Forelimb muscle (tissue), 1 donor: ENCODE measurements at regions not wholly inside any gene's neighbourhood (a gene's known extent, or its start where the extent isn't known, plus 50 kb on each side); places are given as distances from the start of the nearest gene placed in this dataset.
"Not testable (repeated sequence)": the region's sequence is repeated elsewhere in the genome, so short reads cannot be mapped to it uniquely, and the experiment has no call there.

Experiments
- DNase-seq: peaks from one replicate; pipeline ENCODE4 v3.0.0-alpha.2; 2013; ENCODE audit warnings: low read depth

DNA sequence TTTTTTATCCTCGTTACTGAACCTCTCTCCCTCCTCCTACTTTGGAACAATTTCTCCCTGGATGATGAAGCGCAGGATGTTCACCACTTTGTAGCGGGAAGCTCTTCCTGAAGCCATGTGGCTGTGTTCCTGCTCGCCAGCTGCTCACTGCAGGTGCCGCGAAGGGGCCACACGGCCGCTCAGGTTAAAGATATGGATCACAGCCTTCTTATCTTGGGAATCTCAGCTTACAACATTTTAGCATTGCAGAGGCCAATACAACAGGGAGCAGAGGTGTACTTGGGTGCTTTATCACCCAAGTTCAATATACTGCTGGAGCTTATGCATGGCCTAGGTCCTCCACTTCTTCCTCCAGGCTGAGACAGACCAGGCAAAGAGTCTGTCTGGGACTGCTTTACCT is 201.2 kb upstream of the G2E3 start:
- no peak for DNase-seq

DNA sequence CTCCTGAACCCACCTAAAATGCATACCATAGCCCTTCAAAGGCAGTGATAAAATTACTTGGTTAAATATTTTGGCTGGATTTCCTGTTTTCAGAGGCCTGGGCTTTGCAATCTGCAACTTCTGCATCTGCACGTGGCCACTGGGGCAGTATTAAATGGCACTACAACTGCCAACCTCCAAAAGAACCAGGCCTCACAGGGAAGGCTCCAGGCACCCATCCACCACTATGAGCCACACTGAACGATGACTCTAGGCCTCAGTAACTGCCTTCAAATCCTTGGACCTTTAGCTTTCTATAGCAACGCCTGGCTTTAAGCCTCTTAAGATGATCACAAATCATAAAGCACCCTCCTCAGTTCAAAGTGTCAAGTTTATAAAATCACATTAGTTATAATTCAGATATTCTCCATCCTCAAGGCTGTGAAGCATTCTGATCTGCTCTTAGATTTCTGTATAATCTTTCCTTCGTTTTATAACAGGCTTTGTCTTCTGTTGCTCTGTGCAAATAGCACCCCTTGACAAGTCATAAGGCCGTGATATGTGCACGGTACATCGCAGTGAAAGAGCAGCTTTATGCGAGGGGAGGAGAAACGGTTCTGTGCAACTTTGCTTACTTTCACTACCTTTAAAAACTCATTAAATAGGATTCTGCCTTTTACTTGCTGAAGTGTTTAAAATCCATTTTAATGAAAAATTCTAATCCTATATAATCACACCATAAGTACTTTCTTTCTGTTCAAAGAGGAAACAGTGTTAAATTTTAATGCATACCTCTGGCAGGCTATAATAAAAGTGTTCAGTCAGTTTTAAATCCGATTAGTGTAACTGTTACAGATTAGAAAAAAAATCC is 196.4 kb upstream of the G2E3 start:
- no peak for DNase-seq

DNA sequence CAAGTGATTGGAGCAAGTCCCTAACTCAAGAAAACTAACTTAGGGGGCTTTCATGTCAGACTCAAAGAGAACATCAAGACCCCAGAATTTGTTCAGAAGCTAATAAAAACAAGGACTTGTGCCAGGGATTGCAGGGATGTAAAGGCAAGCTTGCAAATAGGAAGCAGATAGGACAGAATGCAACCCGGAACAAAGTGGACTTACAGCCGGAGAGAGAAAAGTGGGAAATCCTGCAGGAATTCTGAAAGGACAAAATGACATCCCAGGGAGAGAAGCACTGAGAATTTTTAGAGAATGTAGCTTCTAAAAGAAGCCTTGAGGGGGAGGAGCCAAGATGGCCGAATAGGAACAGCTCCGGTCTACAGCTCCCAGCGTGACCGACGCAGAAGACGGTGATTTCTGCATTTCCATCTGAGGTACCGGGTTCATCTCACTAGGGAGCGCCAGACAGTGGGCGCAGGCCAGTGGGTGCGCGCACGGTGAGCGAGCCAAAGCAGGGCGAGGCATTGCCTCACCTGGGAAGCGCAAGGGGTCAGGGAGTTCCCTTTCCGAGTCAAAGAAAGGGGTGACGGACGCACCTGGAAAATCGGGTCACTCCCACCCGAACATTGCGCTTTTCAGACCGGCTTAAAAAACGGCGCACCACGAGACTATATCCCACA is 195.6 kb upstream of the G2E3 start:
- DNase-seq, result not testable (repeated sequence)

DNA sequence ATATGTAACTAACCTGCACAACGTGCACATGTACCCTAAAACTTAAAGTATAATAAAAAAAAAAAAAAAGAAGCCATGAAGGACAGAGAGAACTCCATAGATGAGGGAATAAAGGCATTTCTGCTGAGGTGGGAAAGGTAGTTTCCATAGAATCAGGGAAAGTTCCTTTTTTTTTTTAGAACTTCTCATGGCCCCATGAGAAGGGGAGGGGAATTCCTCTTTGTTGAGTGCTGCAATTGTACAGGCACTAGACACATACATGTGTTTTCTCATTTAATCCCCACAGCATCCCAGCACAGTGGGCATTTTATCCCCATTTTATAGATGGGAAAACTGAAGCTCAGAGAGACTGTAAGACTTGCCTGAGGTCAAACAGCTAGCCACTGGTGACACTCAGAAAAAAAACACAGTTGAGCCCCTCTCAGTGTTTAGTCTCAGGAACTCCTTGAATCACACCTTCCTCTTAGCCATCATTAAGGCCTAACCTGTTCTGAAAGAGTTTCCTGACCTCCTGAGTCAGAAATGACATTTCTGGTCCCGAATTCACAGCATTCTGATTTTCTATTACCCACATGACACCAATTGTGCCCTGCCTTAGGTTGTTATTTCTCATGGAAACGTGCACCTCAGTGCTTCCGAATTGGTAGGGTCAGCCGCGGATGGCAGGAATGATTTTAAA is 189.3 kb upstream of the G2E3 start:
- DNase-seq, result no peak

DNA sequence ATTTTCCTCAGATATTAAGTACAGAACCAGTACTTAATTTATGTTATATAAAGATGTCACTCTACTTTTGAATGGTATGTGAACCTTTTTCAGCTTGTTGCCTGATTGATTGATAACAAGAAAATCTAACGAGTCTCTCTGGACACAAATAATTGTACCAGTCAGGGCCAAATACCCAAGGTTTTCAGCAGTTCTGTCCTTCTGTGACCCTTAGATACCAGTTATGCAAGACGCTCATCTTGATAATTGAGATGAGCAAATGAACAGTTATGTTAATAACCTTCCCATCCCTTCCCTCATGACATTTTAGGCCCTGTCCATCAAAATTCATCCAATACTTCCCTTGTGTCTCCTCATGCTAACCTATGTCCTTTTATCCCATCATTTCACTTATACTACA is 185.9 kb upstream of the G2E3 start:
- DNase-seq, result no peak

DNA sequence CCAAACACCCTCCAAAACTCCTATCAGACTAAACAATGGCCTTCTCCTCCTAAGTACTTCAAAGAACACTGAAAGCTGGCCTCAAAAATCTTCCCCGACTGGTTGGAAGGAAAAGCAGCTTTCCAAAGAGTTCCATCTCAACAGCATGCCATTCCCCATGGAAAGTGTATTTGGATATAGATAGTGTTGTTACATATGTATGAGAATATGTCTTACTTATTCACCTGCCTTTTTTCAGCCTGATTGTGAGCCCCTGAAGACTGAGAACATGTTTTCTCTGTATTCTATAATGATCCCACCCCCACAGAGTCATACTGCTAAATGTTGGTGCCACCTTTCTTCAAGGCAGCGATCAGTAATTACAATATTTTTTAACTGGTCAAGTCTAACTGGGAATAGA is 185.4 kb upstream of the G2E3 start:
- DNase-seq, result no peak

DNA sequence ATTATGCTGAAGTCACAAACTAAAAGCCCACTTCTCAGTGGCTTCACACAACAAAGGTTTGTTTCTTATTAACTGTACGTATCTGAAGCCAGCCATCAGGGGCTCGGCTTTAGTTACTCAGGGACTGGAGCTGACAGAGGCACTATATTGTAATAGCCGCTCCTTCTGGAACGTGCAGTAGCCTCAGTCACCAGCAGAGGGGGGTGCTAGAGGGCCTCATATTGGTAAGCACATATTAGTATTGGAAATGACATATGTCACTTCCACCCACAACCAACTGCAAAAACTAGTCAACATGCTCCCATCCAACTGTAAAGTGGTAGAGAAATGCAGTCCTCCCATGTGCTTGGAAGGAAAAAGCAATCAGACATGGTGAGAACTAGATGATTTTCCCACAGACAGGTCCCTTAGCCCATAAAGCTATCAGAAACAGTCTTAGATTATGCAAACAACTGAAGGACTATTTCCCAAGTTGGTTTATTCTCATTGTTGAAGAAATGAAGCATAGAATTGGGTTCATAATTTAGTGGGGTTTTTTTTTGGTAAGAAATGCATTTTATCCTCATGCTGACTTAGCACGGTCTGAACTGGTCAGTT is 183.6 kb upstream of the G2E3 start:
- DNase-seq, result no peak

DNA sequence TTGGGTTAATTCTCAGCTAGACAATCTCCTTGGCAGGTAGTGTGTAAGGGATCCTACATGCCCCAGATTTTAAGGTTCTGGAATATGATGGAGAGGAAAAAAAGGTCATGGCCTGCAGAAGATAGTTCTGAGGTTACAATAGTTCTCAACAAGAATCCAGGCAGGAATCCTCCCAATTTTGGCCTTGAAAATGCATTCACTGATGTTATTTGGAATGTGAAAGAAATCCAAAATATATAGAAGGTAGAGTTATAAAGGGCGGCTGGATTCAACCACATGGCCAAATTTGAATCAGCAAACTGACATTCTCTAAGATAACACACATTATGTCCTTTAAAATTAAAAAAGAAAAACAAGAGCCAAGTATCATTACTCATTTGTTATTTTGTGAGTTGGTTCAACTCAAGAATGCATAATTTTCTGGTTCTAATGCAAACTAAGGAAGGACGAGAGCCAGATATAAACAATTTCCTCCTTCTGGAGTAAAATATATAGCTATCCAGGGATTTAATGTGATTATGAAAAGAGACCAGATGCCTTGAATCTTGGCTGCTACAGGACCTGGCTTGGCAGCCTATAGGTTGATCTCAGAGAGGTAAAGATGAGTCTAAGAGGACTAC is 177.0 kb upstream of the G2E3 start:
- no peak for DNase-seq

DNA sequence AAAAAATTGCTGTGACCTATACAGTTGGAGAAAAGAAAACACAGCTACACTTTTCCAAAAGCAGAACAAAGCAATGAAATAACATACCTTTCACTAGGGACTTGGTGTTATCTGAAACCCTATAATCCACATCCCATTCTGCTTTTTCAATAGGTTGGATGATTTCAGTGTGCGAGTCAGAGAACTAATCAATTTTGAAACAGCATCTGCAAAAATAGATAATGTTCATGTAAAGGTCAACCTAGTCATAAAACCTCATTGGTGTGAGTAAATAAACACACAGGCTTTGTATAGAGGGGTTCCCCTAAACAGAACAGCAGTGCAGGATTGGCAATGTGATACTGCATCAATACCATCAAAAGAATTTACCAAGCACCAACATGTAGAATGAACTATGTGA is 173.0 kb upstream of the G2E3 start:
- DNase-seq, result no peak

DNA sequence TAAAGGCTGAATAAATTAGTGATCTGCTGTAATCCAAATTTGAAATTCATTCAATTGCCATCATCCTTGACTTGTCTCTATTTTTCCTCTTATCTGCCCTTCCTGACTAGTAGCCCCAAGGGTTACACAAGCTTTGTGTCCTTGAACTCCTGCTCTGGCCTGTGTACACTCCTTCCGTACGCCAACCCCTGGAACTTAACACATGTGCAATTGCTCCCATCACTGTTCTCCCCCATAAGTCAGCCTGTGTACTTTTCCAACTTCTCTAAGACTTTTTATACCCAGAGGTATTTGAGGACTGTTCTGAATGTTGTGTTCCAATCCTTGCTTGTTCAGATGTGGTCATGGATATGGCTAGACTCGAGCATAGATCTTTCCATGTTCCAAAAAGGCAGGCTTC is 171.1 kb upstream of the G2E3 start:
- DNase-seq, result no peak

DNA sequence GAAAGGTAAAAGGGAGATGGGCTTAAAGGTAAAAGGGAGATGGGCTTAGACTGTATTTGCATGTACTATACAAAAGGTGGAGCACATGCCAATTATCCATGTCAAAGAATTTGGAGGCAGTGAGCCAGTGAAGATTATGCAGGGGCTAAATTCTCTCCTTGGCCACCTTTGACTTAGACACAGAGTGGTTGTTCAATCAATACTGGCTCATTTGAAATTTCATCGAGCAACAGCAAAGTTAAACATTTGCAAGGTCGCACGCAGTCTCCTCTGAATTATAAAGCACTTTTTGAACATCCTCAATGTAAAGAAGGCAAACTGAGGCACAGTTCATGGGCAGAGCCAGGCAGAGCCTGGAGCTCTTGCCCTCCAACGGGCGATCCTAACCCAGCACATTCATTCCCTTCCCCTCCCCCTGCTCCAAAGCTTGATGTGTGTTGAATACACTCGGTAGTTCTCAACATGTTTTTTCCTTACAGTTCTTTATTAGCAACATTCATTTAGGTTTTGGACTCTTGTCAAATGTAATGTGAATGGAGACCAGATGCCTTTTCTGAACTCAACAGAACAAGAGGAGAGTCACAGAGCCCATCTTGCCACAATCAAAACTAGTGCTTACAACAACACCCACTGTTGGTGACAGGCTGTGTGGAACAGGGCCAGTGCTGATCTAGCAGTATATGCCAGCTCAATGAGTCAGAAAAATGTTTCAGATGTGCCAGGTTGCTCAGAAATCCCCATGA is 169.7 kb upstream of the G2E3 start:
- DNase-seq, result no peak

DNA sequence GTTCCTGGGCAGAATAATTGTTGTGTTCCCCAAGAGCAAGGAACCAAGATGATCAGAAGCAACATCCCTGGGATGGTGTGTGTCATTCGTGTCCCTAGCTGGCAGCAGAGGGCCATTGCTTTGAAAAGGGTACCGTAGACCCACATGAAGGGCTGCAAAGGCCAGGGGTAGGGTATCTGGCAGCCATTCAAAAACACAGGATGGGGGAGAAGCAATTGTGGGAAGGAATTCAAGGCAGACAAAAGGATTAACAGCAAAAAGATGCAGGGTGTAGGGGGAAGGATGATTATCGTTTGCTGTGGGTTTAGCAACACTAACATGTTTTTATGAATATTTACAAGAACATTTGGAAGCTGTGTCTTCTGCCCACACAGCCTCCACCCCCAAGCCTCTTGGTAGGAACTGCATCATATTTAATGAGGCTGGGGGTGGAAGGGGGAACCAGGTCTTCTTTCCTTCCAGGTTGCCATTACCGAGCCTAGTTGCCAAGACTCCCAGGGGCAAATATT is 169.0 kb upstream of the G2E3 start:
- DNase-seq, result no peak

DNA sequence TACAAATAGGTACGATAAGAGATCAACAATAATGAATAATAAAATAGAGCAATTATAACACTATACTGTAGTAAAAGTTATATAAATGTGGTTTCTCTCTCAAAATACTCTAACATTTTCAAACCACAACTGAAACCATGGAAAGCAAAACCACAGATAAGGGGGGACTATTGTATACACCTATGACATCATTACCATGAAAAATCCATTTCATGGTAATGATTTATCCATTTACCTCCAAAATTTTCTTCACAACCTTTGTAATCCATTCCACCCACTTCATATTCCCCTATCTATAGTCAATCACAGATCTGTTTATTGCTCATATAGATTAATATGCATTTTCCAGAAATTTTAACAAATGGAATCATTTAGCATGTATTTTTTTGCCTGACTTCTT is 163.9 kb upstream of the G2E3 start:
- no peak for DNase-seq

DNA sequence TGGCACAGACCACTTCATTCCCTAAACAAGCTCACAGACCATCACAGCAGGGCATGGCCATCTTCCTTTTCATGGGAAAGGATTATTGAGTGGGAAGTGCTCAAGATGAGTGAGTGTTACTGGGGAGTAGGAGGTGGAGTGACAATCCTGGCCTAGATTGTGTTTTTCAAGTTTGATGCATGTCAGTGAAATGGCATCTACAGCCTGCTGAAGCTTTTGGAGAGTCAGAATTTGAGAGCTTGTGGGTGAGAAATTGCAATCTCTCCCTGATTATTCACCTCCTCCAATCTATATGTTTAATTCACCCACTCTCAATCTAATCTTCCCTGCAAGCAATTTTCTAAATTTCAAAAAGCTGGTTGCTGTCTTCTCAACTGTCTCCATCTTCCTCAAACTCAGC is 156.1 kb upstream of the G2E3 start:
- no peak for DNase-seq

DNA sequence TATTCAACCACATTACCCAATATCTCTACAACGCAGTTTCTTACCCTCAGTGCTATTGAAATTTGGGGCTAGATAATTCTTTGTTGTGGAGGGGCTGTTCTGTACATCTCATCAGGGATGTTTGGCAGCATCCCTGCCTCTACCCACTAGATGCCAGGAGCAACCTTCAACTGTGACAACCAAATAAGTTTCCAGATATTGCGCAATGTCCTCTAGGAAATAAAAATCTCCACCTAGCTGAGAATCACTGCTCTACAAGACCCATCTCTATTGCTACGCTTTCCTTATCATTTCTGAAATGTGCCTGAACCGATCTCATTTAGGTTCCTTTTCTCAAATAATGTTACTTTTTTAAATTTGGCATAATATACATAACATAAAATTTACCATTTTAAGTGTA is 155.2 kb upstream of the G2E3 start:
- DNase-seq, result no peak

DNA sequence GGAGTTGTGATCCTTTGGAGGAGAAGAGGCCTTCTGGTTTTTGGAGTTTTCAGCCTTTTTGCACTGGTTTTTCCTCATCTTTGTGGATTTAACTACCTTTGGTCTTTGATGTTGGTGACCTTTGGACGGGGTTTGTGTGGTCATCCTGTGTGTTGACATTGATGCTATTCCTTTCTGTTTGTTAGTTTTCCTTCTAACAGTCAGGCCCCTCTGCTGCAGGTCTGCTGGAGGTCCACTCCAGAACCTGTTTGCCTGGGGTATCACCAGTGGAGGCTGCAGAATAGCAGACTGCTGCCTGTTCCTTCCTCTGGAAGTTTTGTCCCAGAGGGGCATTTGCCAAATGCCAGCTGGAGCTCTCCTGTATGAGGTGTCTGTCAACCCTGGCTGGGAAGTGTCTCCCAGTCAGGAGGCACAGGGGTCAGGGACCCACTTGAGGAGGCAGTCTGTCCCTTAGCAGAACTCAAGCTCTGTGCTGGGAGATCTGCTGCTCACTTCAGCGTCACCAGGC is 149.4 kb upstream of the G2E3 start:
- not testable (repeated sequence) for DNase-seq

DNA sequence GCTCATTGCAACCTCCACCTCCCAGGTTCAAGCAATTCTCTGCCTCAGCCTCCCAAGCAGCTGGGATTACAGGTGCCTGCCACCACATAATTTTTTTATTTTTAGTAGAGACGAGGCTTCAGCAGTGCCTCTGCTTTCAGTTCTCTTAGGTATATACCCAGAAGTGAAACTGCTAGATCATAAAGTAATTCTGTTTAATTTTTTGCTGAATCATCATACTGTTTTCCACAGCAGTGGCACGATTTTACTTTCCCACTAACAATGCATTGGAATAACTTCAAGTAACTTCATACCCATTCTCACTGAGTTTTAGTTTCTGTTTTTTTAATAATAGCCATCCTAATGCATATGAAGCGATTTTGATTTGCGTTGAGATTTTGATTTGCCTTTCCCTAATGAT is 148.0 kb upstream of the G2E3 start:
- no peak for DNase-seq

DNA sequence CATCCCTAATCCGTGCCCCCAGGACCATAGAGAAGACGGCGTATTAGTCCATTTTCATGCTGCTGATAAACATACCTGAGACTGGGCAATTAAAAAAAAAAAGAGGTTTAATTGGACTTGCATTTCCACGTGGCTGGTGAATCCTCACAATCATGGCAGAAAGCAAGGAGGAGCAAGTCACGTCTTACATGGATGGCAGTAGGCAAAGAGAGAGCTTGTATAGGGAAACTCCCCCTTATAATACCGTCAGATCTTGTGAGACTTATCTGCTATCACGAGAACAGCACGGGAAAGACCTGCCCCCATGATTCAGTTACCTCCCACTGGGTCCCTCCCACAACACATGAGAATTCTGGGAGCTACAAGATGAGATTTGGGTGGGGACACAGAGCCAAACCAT is 145.8 kb upstream of the G2E3 start:
- DNase-seq, result not testable (repeated sequence)

DNA sequence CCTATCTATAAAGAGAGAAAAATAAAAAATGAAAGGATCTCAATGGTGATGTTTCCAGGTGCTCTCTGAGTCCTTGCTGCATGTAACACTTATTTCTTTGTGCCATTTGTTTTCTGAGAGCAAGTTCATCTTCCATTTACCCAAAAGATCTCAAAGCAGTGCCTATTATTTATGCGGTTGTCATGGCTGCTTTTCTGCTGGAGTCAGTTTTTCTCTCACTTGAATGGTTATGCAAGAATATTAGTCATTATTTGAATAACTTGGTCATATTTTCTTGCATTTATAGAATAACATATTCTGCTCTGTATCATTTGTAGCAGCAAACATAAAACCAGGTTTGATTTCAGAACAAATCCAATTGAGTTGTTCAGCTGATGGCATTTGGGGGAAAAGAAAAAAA is 141.8 kb upstream of the G2E3 start:
- DNase-seq, result no peak

DNA sequence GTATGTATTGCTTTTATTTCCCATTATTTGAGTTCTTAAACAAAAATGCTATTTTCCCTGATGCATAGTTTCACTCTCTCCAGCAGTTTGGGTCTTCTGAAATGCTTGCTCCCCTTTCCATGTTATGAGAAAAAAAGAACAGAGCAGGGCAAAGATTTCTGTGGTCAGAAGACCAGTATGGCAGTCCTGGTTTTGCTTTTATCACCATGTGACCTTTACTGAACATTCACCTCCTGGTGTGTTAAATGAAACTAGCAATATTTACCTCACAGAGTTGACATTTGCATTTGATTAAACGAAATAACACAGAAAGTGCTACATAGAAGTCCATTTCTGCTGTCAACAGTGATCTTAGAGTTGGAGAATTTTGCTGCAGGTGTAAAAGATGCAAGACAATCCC is 141.0 kb upstream of the G2E3 start:
- DNase-seq, result no peak

DNA sequence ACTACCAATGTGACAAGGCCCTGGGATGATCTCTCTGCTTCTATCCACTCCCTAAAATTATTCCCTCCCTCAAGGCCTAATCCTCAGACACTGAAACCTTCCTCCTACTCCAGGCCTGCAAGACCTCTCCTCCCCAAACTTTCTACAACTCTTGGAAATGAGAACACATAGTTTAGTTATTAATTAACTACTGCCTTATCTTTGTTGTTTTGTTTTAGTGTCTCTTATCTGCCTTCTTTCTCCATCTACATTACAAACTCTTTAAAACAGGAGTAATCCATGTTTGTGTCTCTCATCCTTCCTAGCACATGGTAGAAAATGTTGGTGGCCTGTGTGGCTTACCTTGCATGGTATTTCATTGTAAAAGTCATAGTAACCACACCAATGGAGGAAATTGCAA is 139.9 kb upstream of the G2E3 start:
- no peak for DNase-seq
